PC-9 (cell line): ENCODE measurements at regions not wholly inside any gene's neighbourhood (a gene's known extent, or its start where the extent isn't known, plus 50 kb on each side); places are given as distances from the start of the nearest gene placed in this dataset.
A peak's percentile ranks its signal among the peaks of the same experiment; 100 is the strongest.
"Not testable (repeated sequence)": the region's sequence is repeated elsewhere in the genome, so short reads cannot be mapped to it uniquely, and the experiment has no call there.

ENCODE experiments used
- BruUV-seq: library from RNA; stranded (reverse); fragments of 400-500 nt; replicated peaks from 2 replicates; lab custom pipeline; 2021; lab: Mats Ljungman, UMichigan
- CTCF ChIA-PET: fragments of 300-600 bp; sonication (Branson Sonifier 250); formaldehyde crosslinking; loops from one replicate; lab custom pipeline; 2022; ENCODE audit warnings: antibody characterized with exemption; lab: Charles Lee
- POLR2A ChIA-PET: fragments of 300-600 bp; sonication (Branson Sonifier 250); formaldehyde crosslinking; loops from one replicate; lab custom pipeline; 2022; ENCODE audit warnings: antibody characterized with exemption; ENCODE audit not compliant: unreplicated experiment; lab: Charles Lee
- DNase-seq, 2 experiments: peaks; one replicate each; pipeline versions ENCODE4 v3.0.0 to v3.0.0-alpha.2; 2015 to 2022; ENCODE audit warnings: mixed read lengths in 1 of 2
- H2AFZ ChIP-seq: fragments of 200-600 bp; sonication (generic); 2 replicates; pipeline ENCODE4 v1.8.1; 2017; ENCODE audit warnings: antibody characterized with exemption
- H3F3A ChIP-seq: fragments of 200-600 bp; sonication (generic); 2 replicates; pipeline ENCODE4 v1.8.1; 2017; ENCODE audit warnings: antibody characterized with exemption, mild to moderate bottlenecking, low read depth; ENCODE audit not compliant: insufficient read depth
- H3K27ac ChIP-seq: fragments of 200-600 bp; sonication (generic); 2 replicates; pipeline ENCODE4 v1.6.1; 2016; ENCODE audit warnings: mixed run types
- H3K27me3 ChIP-seq: fragments of 200-600 bp; sonication (generic); 2 replicates; pipeline ENCODE4 v1.6.1; 2016; ENCODE audit warnings: low read depth, mixed run types; ENCODE audit not compliant: insufficient read depth
- H3K36me3 ChIP-seq: fragments of 200-600 bp; sonication (generic); 2 replicates; pipeline ENCODE4 v1.6.1; 2016; ENCODE audit warnings: low read depth, mixed run types
- H3K4me1 ChIP-seq: fragments of 200-600 bp; sonication (generic); replicated peaks from 2 replicates; pipeline ENCODE4 v1.6.1; 2016; ENCODE audit warnings: mixed run types; ENCODE audit not compliant: insufficient read depth
- H3K4me2 ChIP-seq: fragments of 200-600 bp; sonication (generic); 2 replicates; pipeline ENCODE4 v1.6.1; 2017; ENCODE audit warnings: mixed run types
- H3K4me3 ChIP-seq: fragments of 200-600 bp; sonication (generic); 2 replicates; pipeline ENCODE4 v1.6.1; 2016; ENCODE audit warnings: mixed run types
- H3K79me2 ChIP-seq: fragments of 200-600 bp; sonication (generic); 2 replicates; pipeline ENCODE4 v1.6.1; 2017; ENCODE audit warnings: low read depth, mixed run types
- H3K9me2 ChIP-seq: fragments of 200-600 bp; sonication (generic); 2 replicates; pipeline ENCODE4 v1.8.1; 2017; ENCODE audit warnings: mild to moderate bottlenecking; ENCODE audit not compliant: insufficient read depth
- H3K9me3 ChIP-seq: fragments of 200-600 bp; sonication (generic); 2 replicates; pipeline ENCODE4 v1.8.1; 2016; ENCODE audit warnings: low read depth; ENCODE audit not compliant: insufficient read depth
- H4K20me1 ChIP-seq: fragments of 200-600 bp; sonication (generic); 2 replicates; pipeline ENCODE4 v1.8.1; 2017; ENCODE audit not compliant: insufficient read depth
- CTCF ChIP-seq: fragments of 200-600 bp; sonication (generic); conservative IDR thresholded peaks from 2 replicates; pipeline ENCODE4 v1.6.1; 2017; ENCODE audit warnings: mixed run types, antibody characterized with exemption, mild to moderate bottlenecking, moderate library complexity
- EZH2 ChIP-seq: fragments of 200-600 bp; sonication (generic); IDR thresholded peaks from 2 replicates; pipeline ENCODE4 v1.8.0; 2017; ENCODE audit warnings: antibody characterized with exemption, low read depth
- intact Hi-C: fragments of 100-400 bp; cut with micrococcal nuclease; formaldehyde crosslinking; loops from one replicate; pipeline ENCODE4 v1.10.0; 2022; ENCODE audit not compliant: unreplicated experiment

- Histone ChIP-seq H3K4me3 (no peak overlapping the region), H3K79me2 (no peaks in the 10 kb centered on the region), H3K4me1 (peaks cover 9% of the 10 kb centered on the region), H3K9me3 (peaks cover 6% of the 10 kb centered on the region), H3K4me2 (no peak overlapping the region), H3F3A (no peaks in the 10 kb centered on the region), H3K27ac (no peak overlapping the region), H2AFZ (no peak overlapping the region), H4K20me1 (no peaks in the 10 kb centered on the region), H3K27me3 (no peaks in the 10 kb centered on the region), H3K36me3 (no peaks in the 10 kb centered on the region), H3K9me2 (no peaks in the 10 kb centered on the region)
- no TSS peak for BruUV-seq
- TF ChIP-seq CTCF (no peak), EZH2 (no peak)
- POLR2A ChIA-PET = interaction anchor here (0.5 to 0.6 kb wide), 2 partner anchors 8 to 750 kb away, joined by 3 to 8 read pairs; no protein-coding TSS in a partner anchor
- CTCF ChIA-PET = no interaction called here
- intact Hi-C loops = no loop called here
- DNase-seq = no peak
These were observed 486.3 kb upstream of the MARCKS start for GRCh38 chr6:113370508-113371502.

- H3F3A ChIP-seq, H3K9me2 ChIP-seq, H3K9me3 ChIP-seq, CTCF ChIA-PET, H3K27ac ChIP-seq, DNase-seq, BruUV-seq, H3K4me3 ChIP-seq, H2AFZ ChIP-seq, H3K79me2 ChIP-seq, H3K36me3 ChIP-seq, intact Hi-C loops, H4K20me1 ChIP-seq, H3K27me3 ChIP-seq: not testable (repeated sequence)
- H3K4me2 ChIP-seq = 0 out of 2 replicates have a peak overlapping the region, but pooled peaks have one; percentile 5
- POLR2A ChIA-PET = interaction anchor here (0.6 kb wide), 1 partner anchor 483 kb away, joined by 4 read pairs; no protein-coding TSS in a partner anchor
- peaks cover 15% of the 10 kb centered on the region for H3K4me1 ChIP-seq
These were observed 481.7 kb upstream of the MARCKS start for GRCh38 chr6:113375466-113375865.

GRCh38 chr6:113375950-113376846 lies 480.9 kb upstream of the MARCKS start:
- intact Hi-C loops = no loop called here
- ChIA-PET CTCF (interaction anchor here (0.6 to 0.8 kb wide), 3 partner anchors 256 to 976 kb away, joined by 3 to 5 read pairs (median 5); no protein-coding TSS in a partner anchor), POLR2A (interaction anchor here (0.6 kb wide), 1 partner anchor 483 kb away, joined by 4 read pairs; no protein-coding TSS in a partner anchor)
- Histone ChIP-seq H3K79me2 (no peaks in the 10 kb centered on the region), H3K27ac (no peak overlapping the region), H2AFZ (no peak overlapping the region), H3K9me3 (no peaks in the 10 kb centered on the region; the same call in 1 of the 2 replicates), H3K9me2 (no peaks in the 10 kb centered on the region), H3K36me3 (no peaks in the 10 kb centered on the region), H3K27me3 (no peaks in the 10 kb centered on the region), H3F3A (peaks cover 10% of the 10 kb centered on the region; the same call in 1 of the 2 replicates), H3K4me3 (no peak overlapping the region), H3K4me2 (0 out of 2 replicates have a peak overlapping the region, but pooled peaks have one; percentile 5), H3K4me1 (peaks cover 15% of the 10 kb centered on the region), H4K20me1 (no peaks in the 10 kb centered on the region)
- BruUV-seq = no TSS peak
- DNase-seq = peak in 1 of 2 experiments; percentile 41
- TF ChIP-seq EZH2 (no peak), CTCF (no peak)
